IMR-90 (cell line): ENCODE measurements at regions not wholly inside any gene's neighbourhood (a gene's known extent, or its start where the extent isn't known, plus 50 kb on each side); places are given as distances from the start of the nearest gene placed in this dataset.

Source experiments
- ATAC-seq: fragments of 200-7000 bp; cut with Tn5 transposase; 2 replicates; pipeline ENCODE4 v1.9.1; 2020; ENCODE audit warnings: low read depth, mild to moderate bottlenecking, moderate library complexity
- BruUV-seq: library from RNA; stranded (reverse); fragments of 400-500 nt; replicated peaks from 2 replicates; lab custom pipeline; 2021; lab: Mats Ljungman, UMichigan
- CTCF ChIA-PET: fragments of 300-600 bp; formaldehyde crosslinking; extraction: SDS; loops from one replicate; lab custom pipeline; 2021; ENCODE audit warnings: antibody characterized with exemption; lab: Yijun Ruan, JAX
- POLR2A ChIA-PET: fragments of 300-600 bp; sonication (Branson Sonifier 250); formaldehyde crosslinking; loops from one replicate; lab custom pipeline; 2022; ENCODE audit warnings: antibody characterized with exemption; ENCODE audit not compliant: unreplicated experiment; lab: Charles Lee
- DNase-seq: peaks from one replicate; pipeline ENCODE4 v3.0.0; 2013
- H2AFZ ChIP-seq: replicated peaks from 2 replicates; pipeline ENCODE3; 2013; ENCODE audit warnings: low read length, mild to moderate bottlenecking; ENCODE audit not compliant: poor library complexity
- H2AK5ac ChIP-seq: 2 replicates; pipeline ENCODE4 v1.6.1; 2013; ENCODE audit warnings: low read depth, low read length, inconsistent platforms
- H2AK9ac ChIP-seq: replicated peaks from 2 replicates; pipeline ENCODE3; 2013; ENCODE audit warnings: mild to moderate bottlenecking, low read depth, low read length, moderate library complexity; ENCODE audit not compliant: poor library complexity
- H2BK120ac ChIP-seq: 2 replicates; pipeline ENCODE4 v1.6.1; 2013; ENCODE audit warnings: low read depth, low read length, inconsistent platforms
- H2BK15ac ChIP-seq: 3 replicates; pipeline ENCODE4 v1.6.1; 2013; ENCODE audit warnings: low read depth, low read length, inconsistent platforms
- H2BK20ac ChIP-seq: 2 replicates; pipeline ENCODE4 v1.6.1; 2013; ENCODE audit warnings: low read depth, mild to moderate bottlenecking, inconsistent platforms, low read length, moderate library complexity
- H2BK5ac ChIP-seq: 2 replicates; pipeline ENCODE4 v1.6.1; 2013; ENCODE audit warnings: mild to moderate bottlenecking, low read depth, low read length, inconsistent platforms; ENCODE audit not compliant: poor library complexity, severe bottlenecking
- H3K14ac ChIP-seq: replicated peaks from 2 replicates; pipeline ENCODE4 v1.6.1; 2013; ENCODE audit warnings: low read depth, low read length, inconsistent platforms
- H3K18ac ChIP-seq: 2 replicates; pipeline ENCODE4 v1.6.1; 2013; ENCODE audit warnings: low read depth, low read length, control low read depth
- H3K23ac ChIP-seq: 2 replicates; pipeline ENCODE4 v1.6.1; 2013; ENCODE audit warnings: low read depth, low read length, inconsistent platforms
- H3K27ac ChIP-seq: 2 replicates; pipeline ENCODE4 v1.5.1; 2013; ENCODE audit warnings: mild to moderate bottlenecking, control low read depth, low read length; ENCODE audit not compliant: insufficient read depth
- H3K27me3 ChIP-seq: 2 replicates; pipeline ENCODE4 v1.6.1; 2013; ENCODE audit warnings: low read length; ENCODE audit not compliant: control insufficient read depth, insufficient read depth
- H3K36me3 ChIP-seq: 2 replicates; pipeline ENCODE4 v1.6.1; 2013; ENCODE audit warnings: low read length, mixed read lengths; ENCODE audit not compliant: control insufficient read depth, insufficient read depth
- H3K4ac ChIP-seq: 2 replicates; pipeline ENCODE4 v1.6.1; 2013; ENCODE audit warnings: low read depth, low read length, inconsistent platforms
- H3K4me1 ChIP-seq: 2 replicates; pipeline ENCODE4 v1.6.1; 2013; ENCODE audit warnings: low read length, mixed read lengths; ENCODE audit not compliant: control insufficient read depth, insufficient read depth
- H3K4me2 ChIP-seq: 2 replicates; pipeline ENCODE4 v1.6.1; 2013; ENCODE audit warnings: low read depth, mild to moderate bottlenecking, control low read depth, low read length, moderate library complexity
- H3K4me3 ChIP-seq: 2 replicates; pipeline ENCODE4 v1.5.1; 2013; ENCODE audit warnings: low read depth, mild to moderate bottlenecking, control low read depth, low read length, moderate library complexity; ENCODE audit not compliant: insufficient read depth
- H3K56ac ChIP-seq: 2 replicates; pipeline ENCODE4 v1.6.1; 2013; ENCODE audit warnings: low read length, inconsistent platforms; ENCODE audit not compliant: insufficient read depth; ENCODE audit errors: extremely low read depth
- H3K79me1 ChIP-seq, 2 experiments: 2 replicates each; pipeline ENCODE4 v1.6.1; 2013; ENCODE audit warnings: low read length in 2 of 2, inconsistent platforms in 1 of 2, low read depth in 1 of 2
- H3K9ac ChIP-seq: 2 replicates; pipeline ENCODE4 v1.6.1; 2013; ENCODE audit warnings: low read depth, low read length, control low read depth
- H3K9me1 ChIP-seq: 2 replicates; pipeline ENCODE4 v1.6.1; 2013; ENCODE audit warnings: low read length, inconsistent platforms; ENCODE audit not compliant: insufficient read depth
- H3K9me3 ChIP-seq: 2 replicates; pipeline ENCODE4 v1.6.1; 2013; ENCODE audit warnings: low read length; ENCODE audit not compliant: control insufficient read depth, insufficient read depth
- H4K20me1 ChIP-seq: 2 replicates; pipeline ENCODE4 v1.6.1; 2013; ENCODE audit warnings: low read length, inconsistent platforms; ENCODE audit not compliant: insufficient read depth
- H4K5ac ChIP-seq: 2 replicates; pipeline ENCODE4 v1.6.1; 2013; ENCODE audit warnings: mild to moderate bottlenecking, low read depth, low read length, control low read depth
- H4K8ac ChIP-seq, 2 experiments: 2 replicates each; pipeline ENCODE4 v1.6.1; 2013; ENCODE audit warnings: low read depth in 2 of 2, low read length in 2 of 2, control low read depth in 1 of 2, inconsistent platforms in 1 of 2
- H4K91ac ChIP-seq: 2 replicates; pipeline ENCODE4 v1.6.1; 2013; ENCODE audit warnings: low read depth, low read length, inconsistent platforms; ENCODE audit not compliant: insufficient read depth
- ELK1 ChIP-seq: fragments of 150-350 bp; IDR thresholded peaks from 2 replicates; pipeline ENCODE4 v1.6.1; 2016; ENCODE audit warnings: low read depth, mild to moderate bottlenecking, low read length, moderate library complexity, borderline replicate concordance
- FOS ChIP-seq: fragments of 150-350 bp; IDR thresholded peaks from 2 replicates; pipeline ENCODE4 v1.6.1; 2016; ENCODE audit warnings: low read depth, low read length
- RCOR1 ChIP-seq: IDR thresholded peaks from 2 replicates; pipeline ENCODE4 v1.6.1; 2012; ENCODE audit warnings: mild to moderate bottlenecking, low read length, improper control_type of control experiment; ENCODE audit not compliant: insufficient replicate concordance
- RFX5 ChIP-seq: IDR thresholded peaks from 2 replicates; pipeline ENCODE4 v1.8.0; 2012; ENCODE audit warnings: low read depth, mild to moderate bottlenecking, low read length, moderate library complexity
- SMC3 ChIP-seq: fragments of 150-350 bp; IDR thresholded peaks from 2 replicates; pipeline ENCODE4 v1.6.1; 2016; ENCODE audit warnings: low read depth, mild to moderate bottlenecking, antibody characterized with exemption, low read length, moderate library complexity
- WGBS, 2 experiments: methylation state at CpG; one replicate each; pipeline versions ENCODE4 v1.1.5 to v1.1.7; 2013; ENCODE audit warnings: missing lambda C conversion rate in 2 of 2; ENCODE audit not compliant: insufficient read length in 1 of 2; ENCODE audit errors: extremely low coverage in 2 of 2; 5-methylcytosine and 5-hydroxymethylcytosine counted together
- dilution Hi-C: fragments of 300-500 bp; cut with HindIII; formaldehyde crosslinking; loops from one replicate; pipeline ENCODE4 v1.14.3; 2018; ENCODE audit warnings: low sequenced_read_pairs; ENCODE audit not compliant: unreplicated experiment
- in situ Hi-C: fragments of 300-500 bp; cut with MboI; formaldehyde crosslinking; loops from 3 replicates; pipeline ENCODE4 v1.14.3; 2019; ENCODE audit warnings: low sequenced_read_pairs, inconsistent platforms, mixed read lengths
- intact Hi-C: fragments of 100-400 bp; cut with micrococcal nuclease; formaldehyde crosslinking; loops from 2 replicates; pipeline ENCODE4 v1.10.0; 2022

GRCh38 chr13:112209711-112210110 is 142.8 kb downstream of the SOX1 start:
- DNase-seq (no peak), ATAC-seq (no peak)
- Histone ChIP-seq H3K27me3 (no peaks in the 10 kb centered on the region), H2BK15ac (no peak overlapping the region), H3K18ac (no peak overlapping the region), H3K36me3 (no peaks in the 10 kb centered on the region), H3K9ac (no peak overlapping the region), H3K23ac (no peak overlapping the region), H4K5ac (no peak overlapping the region), H3K4me1 (no peaks in the 10 kb centered on the region), H2AK5ac (no peak overlapping the region), H2AK9ac (no peak overlapping the region), H3K4ac (no peak overlapping the region), H3K9me3 (peaks cover 33% of the 10 kb centered on the region), H3K27ac (no peak overlapping the region), H3K4me2 (no peak overlapping the region), H2AFZ (no peak overlapping the region), H2BK120ac (no peak overlapping the region), H4K91ac (no peak overlapping the region), H3K14ac (no peak overlapping the region), H4K8ac (no peak overlapping the region), H3K79me1 (no peaks in the 10 kb centered on the region), H4K20me1 (no peaks in the 10 kb centered on the region), H3K9me1 (no peaks in the 10 kb centered on the region), H2BK5ac (no peak overlapping the region), H2BK20ac (no peak overlapping the region), H3K4me3 (no peak overlapping the region), H3K56ac (no peak overlapping the region)
- WGBS, 2 experiments, result no CpG with 5 or more reads among the region's 9 CpGs
- no peak for TF ChIP-seq SMC3
- no peak for TF ChIP-seq RFX5
- TF ChIP-seq RCOR1, result no peak
- no peak for TF ChIP-seq ELK1
- TF ChIP-seq FOS, result no peak
- dilution Hi-C loops, result no loop called here
- ChIA-PET POLR2A (no interaction called here), CTCF (no interaction called here)
- in situ Hi-C loops, result no loop called here
- intact Hi-C loops, result no loop called here
- BruUV-seq, result no TSS peak
